H1 (cell line): ENCODE measurements at regions not wholly inside any gene's neighbourhood (a gene's known extent, or its start where the extent isn't known, plus 50 kb on each side); places are given as distances from the start of the nearest gene placed in this dataset.

Experiments
- CTCF ChIA-PET: fragments of 300-600 bp; sonication (Branson Sonifier 250); formaldehyde crosslinking; loops from one replicate; lab custom pipeline; 2021; ENCODE audit not compliant: partially characterized antibody; lab: Charles Lee
- POLR2A ChIA-PET: fragments of 300-600 bp; sonication (Branson Sonifier 250); formaldehyde crosslinking; loops from one replicate; lab custom pipeline; 2021; ENCODE audit warnings: inconsistent platforms; ENCODE audit not compliant: partially characterized antibody; lab: Charles Lee
- DNase-seq, 2 experiments: peaks; one replicate each; pipeline versions ENCODE4 v3.0.0 to v3.0.0-alpha.2; 2010 to 2022; ENCODE audit warnings: low spot score in 2 of 2, low read depth in 1 of 2, mixed read lengths in 1 of 2
- FAIRE-seq: peaks from 2 replicates; lab custom pipeline; 2011; peaks lifted over from hg19 to GRCh38; lab: Jason Lieb, UNC
- H2AFZ ChIP-seq: 2 replicates; pipeline ENCODE4 v1.8.1; 2012; ENCODE audit warnings: low read length, inconsistent platforms
- H2AK5ac ChIP-seq: 2 replicates; pipeline ENCODE4 v1.6.1; 2013; ENCODE audit warnings: low read depth, low read length
- H2BK120ac ChIP-seq: replicated peaks from 2 replicates; pipeline ENCODE3; 2013; ENCODE audit warnings: low read depth, low read length, inconsistent platforms
- H2BK12ac ChIP-seq: 2 replicates; pipeline ENCODE4 v1.6.1; 2013; ENCODE audit warnings: low read depth, low read length
- H2BK15ac ChIP-seq: 2 replicates; pipeline ENCODE4 v1.6.1; 2013; ENCODE audit warnings: low read length
- H2BK20ac ChIP-seq: 2 replicates; pipeline ENCODE4 v1.6.1; 2013; ENCODE audit warnings: low read length
- H2BK5ac ChIP-seq: 2 replicates; pipeline ENCODE4 v1.6.1; 2013; ENCODE audit warnings: low read depth, low read length
- H3K14ac ChIP-seq: 2 replicates; pipeline ENCODE4 v1.6.1; 2013; ENCODE audit warnings: inconsistent platforms; ENCODE audit not compliant: insufficient read length
- H3K18ac ChIP-seq: 2 replicates; pipeline ENCODE4 v1.6.1; 2013; ENCODE audit warnings: low read length; ENCODE audit errors: extremely low read depth
- H3K23ac ChIP-seq: 2 replicates; pipeline ENCODE4 v1.6.1; 2013; ENCODE audit warnings: inconsistent platforms; ENCODE audit not compliant: insufficient read length
- H3K23me2 ChIP-seq: 2 replicates; pipeline ENCODE4 v1.6.1; 2013; ENCODE audit warnings: low read depth, low read length
- H3K27ac ChIP-seq: 2 replicates; pipeline ENCODE4 v1.6.1; 2011; ENCODE audit warnings: low read depth, low read length, inconsistent platforms
- H3K27me3 ChIP-seq, 4 experiments: replicated peaks in 1 of 4; 1 replicate in 1 of 4; 2 replicates in 3 of 4; pipeline versions ENCODE4 v1.6.1 to v1.8.1; 2011 to 2013; ENCODE audit warnings: low read length in 3 of 4, mild to moderate bottlenecking in 3 of 4, inconsistent platforms in 2 of 4, mixed read lengths in 2 of 4, moderate library complexity in 1 of 4; ENCODE audit not compliant: control insufficient read depth in 3 of 4, insufficient read depth in 3 of 4; ENCODE audit errors: extremely low read depth in 1 of 4
- H3K36me3 ChIP-seq, 4 experiments: 2 replicates each; pipeline versions ENCODE4 v1.6.1 to v1.8.1; 2011 to 2013; ENCODE audit warnings: mild to moderate bottlenecking in 4 of 4, low read length in 3 of 4, moderate library complexity in 2 of 4, control low read depth in 1 of 4, inconsistent platforms in 1 of 4; ENCODE audit not compliant: insufficient read depth in 4 of 4, control insufficient read depth in 2 of 4
- H3K4ac ChIP-seq: replicated peaks from 2 replicates; pipeline ENCODE3; 2013; ENCODE audit warnings: low read length, low read depth, mixed read lengths, inconsistent platforms; ENCODE audit not compliant: insufficient read length
- H3K4me1 ChIP-seq, 4 experiments: replicated peaks in 1 of 4; 1 replicate in 1 of 4; 2 replicates in 3 of 4; pipeline versions ENCODE4 v1.6.1 to v1.8.1; 2011 to 2013; ENCODE audit warnings: low read length in 3 of 4, inconsistent platforms in 2 of 4, mixed read lengths in 1 of 4; ENCODE audit not compliant: insufficient read depth in 4 of 4, control insufficient read depth in 3 of 4
- H3K4me2 ChIP-seq, 2 experiments: 2 replicates each; pipeline versions ENCODE4 v1.6.1 to v1.8.1; 2011 to 2013; ENCODE audit warnings: low read depth in 2 of 2, low read length in 2 of 2, control low read depth in 1 of 2, inconsistent platforms in 1 of 2, mild to moderate bottlenecking in 1 of 2; ENCODE audit not compliant: insufficient read depth in 1 of 2
- H3K4me3 ChIP-seq, 4 experiments: fragments of 200-600, 300-600 bp in 1 of 4; sonication (generic), shearing (Covaris generic), sonication (Bioruptor Twin) in 1 of 4; 2 replicates each; pipeline versions ENCODE4 v1.5.1 to v1.8.1; 2011 to 2016; ENCODE audit warnings: low read length in 4 of 4, low read depth in 3 of 4, control low read depth in 2 of 4, inconsistent platforms in 2 of 4, mild to moderate bottlenecking in 2 of 4, mixed read lengths in 1 of 4, moderate library complexity in 1 of 4; ENCODE audit not compliant: insufficient read depth in 2 of 4; ENCODE audit errors: extremely low read depth in 1 of 4
- H3K56ac ChIP-seq: replicated peaks from 2 replicates; pipeline ENCODE3; 2013; ENCODE audit warnings: low read depth, mild to moderate bottlenecking, mixed read lengths, low read length, inconsistent platforms; ENCODE audit not compliant: insufficient read length
- H3K79me1 ChIP-seq: 2 replicates; pipeline ENCODE4 v1.6.1; 2013; ENCODE audit warnings: low read depth, low read length, control low read depth
- H3K79me2 ChIP-seq, 2 experiments: 2 replicates each; pipeline versions ENCODE4 v1.6.1 to v1.8.1; 2012 to 2013; ENCODE audit warnings: low read length in 2 of 2, mild to moderate bottlenecking in 2 of 2, inconsistent platforms in 1 of 2; ENCODE audit not compliant: insufficient read depth in 2 of 2, control insufficient read depth in 1 of 2
- H3K9ac ChIP-seq, 4 experiments: replicated peaks in 1 of 4; 1 replicate in 1 of 4; 2 replicates in 3 of 4; pipeline versions ENCODE4 v1.6.1 to v1.8.1; 2011 to 2013; ENCODE audit warnings: low read depth in 3 of 4, low read length in 3 of 4, control low read depth in 2 of 4, mild to moderate bottlenecking in 2 of 4, moderate library complexity in 2 of 4, inconsistent platforms in 1 of 4; ENCODE audit errors: extremely low read depth in 1 of 4
- H3K9me3 ChIP-seq, 2 experiments: 2 replicates each; pipeline versions ENCODE4 v1.6.1 to v1.8.1; 2012 to 2013; ENCODE audit warnings: mild to moderate bottlenecking in 2 of 2, moderate library complexity in 2 of 2, control low read depth in 1 of 2, inconsistent platforms in 1 of 2, low read depth in 1 of 2, low read length in 1 of 2, mixed read lengths in 1 of 2; ENCODE audit not compliant: insufficient read depth in 2 of 2
- H4K20me1 ChIP-seq, 2 experiments: replicated peaks in 1 of 2; 2 replicates each; pipeline versions ENCODE3 to v1.8.1; 2011 to 2013; ENCODE audit warnings: inconsistent platforms in 2 of 2, low read length in 2 of 2, mild to moderate bottlenecking in 1 of 2; ENCODE audit not compliant: insufficient read depth in 2 of 2, control insufficient read depth in 1 of 2
- H4K5ac ChIP-seq: 2 replicates; pipeline ENCODE4 v1.6.1; 2013; ENCODE audit warnings: low read length, low read depth, mixed read lengths, inconsistent platforms; ENCODE audit not compliant: insufficient read length
- H4K8ac ChIP-seq: 2 replicates; pipeline ENCODE4 v1.8.0; 2013; ENCODE audit warnings: mild to moderate bottlenecking, moderate library complexity, low read length, inconsistent platforms; ENCODE audit not compliant: insufficient read depth; ENCODE audit errors: extremely low read depth
- H4K91ac ChIP-seq: replicated peaks from 2 replicates; pipeline ENCODE3; 2013; ENCODE audit warnings: low read length, mixed read lengths, inconsistent platforms; ENCODE audit not compliant: insufficient read length
- ATF3 ChIP-seq: IDR thresholded peaks from 2 replicates; pipeline ENCODE4 v1.6.1; 2011; ENCODE audit warnings: low read depth, mild to moderate bottlenecking, low read length; ENCODE audit not compliant: insufficient read depth
- CBX5 ChIP-seq: fragments of 300-800, 300-1000 bp; sonication (generic); IDR thresholded peaks from 2 replicates; pipeline ENCODE4 v1.7.1; 2016; ENCODE audit warnings: antibody characterized with exemption, low read length, low read depth
- CREB1 ChIP-seq: IDR thresholded peaks from 2 replicates; pipeline ENCODE4 v1.6.1; 2012; ENCODE audit warnings: inconsistent platforms
- CTCF ChIP-seq, 3 experiments: IDR thresholded peaks; 1 replicate in 2 of 3; 2 replicates in 1 of 3; pipeline versions ENCODE4 v1.5.1 to v1.6.1; 2011; ENCODE audit warnings: low read length in 3 of 3, mild to moderate bottlenecking in 3 of 3, inconsistent platforms in 2 of 3, low read depth in 1 of 3, moderate library complexity in 1 of 3; ENCODE audit not compliant: insufficient read depth in 1 of 3; ENCODE audit errors: control extremely low read depth in 1 of 3
- EP300 ChIP-seq, 2 experiments: IDR thresholded peaks; 1 replicate in 1 of 2; 2 replicates in 1 of 2; pipeline ENCODE4 v1.6.1; 2011 to 2012; ENCODE audit warnings: low read depth in 2 of 2, low read length in 2 of 2, mild to moderate bottlenecking in 2 of 2, borderline replicate concordance in 1 of 2, inconsistent platforms in 1 of 2, moderate library complexity in 1 of 2
- KDM4A ChIP-seq: IDR thresholded peaks from one replicate; pipeline ENCODE4 v1.7.1; 2012; ENCODE audit warnings: low read depth, mild to moderate bottlenecking, moderate library complexity, low read length, inconsistent platforms; ENCODE audit not compliant: severe bottlenecking
- MAX ChIP-seq: IDR thresholded peaks from 2 replicates; pipeline ENCODE4 v1.6.1; 2012; ENCODE audit warnings: inconsistent platforms
- SIX5 ChIP-seq: IDR thresholded peaks from 2 replicates; pipeline ENCODE4 v1.6.1; 2011; ENCODE audit warnings: mild to moderate bottlenecking, low read depth, low read length
- SP2 ChIP-seq: IDR thresholded peaks from 2 replicates; pipeline ENCODE4 v1.6.1; 2012; ENCODE audit warnings: mild to moderate bottlenecking, low read length, inconsistent platforms
- TAF7 ChIP-seq: optimal IDR thresholded peaks from 2 replicates; pipeline ENCODE3; 2011; ENCODE audit warnings: low read depth, mild to moderate bottlenecking, inconsistent platforms, low read length, moderate library complexity, borderline replicate concordance
- USF2 ChIP-seq: IDR thresholded peaks from 2 replicates; pipeline ENCODE4 v1.6.1; 2011; ENCODE audit warnings: low read length, improper control_type of control experiment

- Histone ChIP-seq H3K9ac (no peak overlapping the region), H3K4ac (no peak overlapping the region), H3K23me2 (no peaks in the 10 kb centered on the region), H2BK15ac (no peak overlapping the region), H3K23ac (no peak overlapping the region), H2BK12ac (no peak overlapping the region), H3K4me1 (no peaks in the 10 kb centered on the region), H3K9me3 (0 out of 4 replicates have a peak, but pooled peaks cover 0 to 7% of the 10 kb centered on the region in 2 experiments), H3K79me2 (no peaks in the 10 kb centered on the region), H3K4me2 (no peak overlapping the region), H2BK20ac (no peak overlapping the region), H2AK5ac (no peak overlapping the region), H3K79me1 (no peaks in the 10 kb centered on the region), H4K5ac (no peak overlapping the region), H4K91ac (no peak overlapping the region), H3K36me3 (no peaks in the 10 kb centered on the region), H4K20me1 (no peaks in the 10 kb centered on the region), H2AFZ (no peak overlapping the region), H2BK5ac (no peak overlapping the region), H3K56ac (no peak overlapping the region), H2BK120ac (no peak overlapping the region), H3K27ac (no peak overlapping the region), H3K4me3 (no peak overlapping the region), H4K8ac (no peak overlapping the region), H3K18ac (no peak overlapping the region), H3K14ac (no peak overlapping the region), H3K27me3 (no peaks in the 10 kb centered on the region)
- FAIRE-seq, result no peak
- no peak for DNase-seq
- ChIA-PET CTCF (no interaction called here), POLR2A (no interaction called here)
- no peak for TF ChIP-seq SP2
- TF ChIP-seq CREB1, result no peak
- no peak for TF ChIP-seq MAX
- no peak for TF ChIP-seq ATF3
- TF ChIP-seq KDM4A, result no peak
- TF ChIP-seq USF2, result no peak
- TF ChIP-seq CTCF (IDR thresholded peaks at IDR 0.05; ENCODE audit: control extremely low read depth in 1 of 3, insufficient read depth in 1 of 3, low read depth in 1 of 3, low read length in 3 of 3), result no peak
- TF ChIP-seq EP300 (IDR thresholded peaks at IDR 0.05; ENCODE audit: borderline replicate concordance in 1 of 2, low read depth in 2 of 2, low read length in 2 of 2), result no peak
- no peak for TF ChIP-seq CBX5
- TF ChIP-seq TAF7, result no peak
- no peak for TF ChIP-seq SIX5
These were observed 271.2 kb upstream of the ZP4 start for GRCh38 chr1:238161955-238162354.
